ENCODE measurements at regions not wholly inside any gene's neighbourhood (a gene's known extent, or its start where the extent isn't known, plus 50 kb on each side); places are given as distances from the start of the nearest gene placed in this dataset.

- Mint-ChIP-seq H3K9me3 (ENCODE audit: unreplicated experiment) (peaks cover 12% of the 10 kb centered on the region), H3K4me3 (ENCODE audit: unreplicated experiment) (no peak overlapping the region), H3K36me3 (ENCODE audit: insufficient read depth, unreplicated experiment) (no peaks in the 10 kb centered on the region), H3K27me3 (ENCODE audit: insufficient read depth, unreplicated experiment) (peaks cover 13% of the 10 kb centered on the region), H3K4me1 (ENCODE audit: insufficient read depth, unreplicated experiment) (peaks cover 6% of the 10 kb centered on the region), H3K27ac (ENCODE audit: low read depth, unreplicated experiment) (no peak overlapping the region)
- no peak for TF ChIP-seq CTCF (IDR thresholded peaks at IDR 0.05; ENCODE audit: unreplicated experiment)
- intact Hi-C loops (cut with micrococcal nuclease) = no loop called here
- BruUV-seq (replicated peaks) = no TSS peak
- POLR2A ChIA-PET = no interaction called here
- DNase-seq (ENCODE audit: unreplicated experiment) = no peak
- CTCF ChIA-PET = interaction anchor here (0.7 kb wide), 1 partner anchor 77 kb away, joined by 3 read pairs; no protein-coding TSS in a partner anchor
These were observed 543.6 kb downstream of the MN1 start for GRCh38 chr22:27257987-27258386.

- Mint-ChIP-seq H3K9me3 (ENCODE audit: unreplicated experiment) (peaks cover 9% of the 10 kb centered on the region), H3K27me3 (ENCODE audit: insufficient read depth, unreplicated experiment) (peaks cover 18% of the 10 kb centered on the region), H3K36me3 (ENCODE audit: insufficient read depth, unreplicated experiment) (no peaks in the 10 kb centered on the region), H3K4me1 (ENCODE audit: insufficient read depth, unreplicated experiment) (peaks cover 6% of the 10 kb centered on the region), H3K27ac (ENCODE audit: low read depth, unreplicated experiment) (no peak overlapping the region), H3K4me3 (ENCODE audit: unreplicated experiment) (no peak overlapping the region)
- DNase-seq (ENCODE audit: unreplicated experiment) = no peak
- POLR2A ChIA-PET = no interaction called here
- intact Hi-C loops (cut with micrococcal nuclease) = no loop called here
- CTCF ChIA-PET = interaction anchor here (0.7 kb wide), 1 partner anchor 78 kb away, joined by 3 read pairs; no protein-coding TSS in a partner anchor
- BruUV-seq (replicated peaks) = no TSS peak
- no peak for TF ChIP-seq CTCF (IDR thresholded peaks at IDR 0.05; ENCODE audit: unreplicated experiment)
These were observed 542.9 kb downstream of the MN1 start for GRCh38 chr22:27258616-27259172.

- ChIA-PET POLR2A (no interaction called here), CTCF (no interaction called here)
- Mint-ChIP-seq H3K4me3 (ENCODE audit: unreplicated experiment) (no peak overlapping the region), H3K9me3 (ENCODE audit: unreplicated experiment) (peaks cover 9% of the 10 kb centered on the region), H3K4me1 (ENCODE audit: insufficient read depth, unreplicated experiment) (peaks cover 6% of the 10 kb centered on the region), H3K27me3 (ENCODE audit: insufficient read depth, unreplicated experiment) (peaks cover 26% of the 10 kb centered on the region), H3K36me3 (ENCODE audit: insufficient read depth, unreplicated experiment) (no peaks in the 10 kb centered on the region), H3K27ac (ENCODE audit: low read depth, unreplicated experiment) (no peak overlapping the region)
- intact Hi-C loops (cut with micrococcal nuclease) = no loop called here
- DNase-seq (ENCODE audit: unreplicated experiment) = no peak
- TF ChIP-seq CTCF (IDR thresholded peaks at IDR 0.05; ENCODE audit: unreplicated experiment) = no peak
- BruUV-seq (replicated peaks) = no TSS peak
These were observed 542.1 kb downstream of the MN1 start for GRCh38 chr22:27259433-27259832.

GRCh38 chr22:27260087-27260698 lies 541.4 kb downstream of the MN1 start:
- intact Hi-C loops (cut with micrococcal nuclease) = no loop called here
- peaks cover 8% of the 10 kb centered on the region for H3K9me3 Mint-ChIP-seq (ENCODE audit: unreplicated experiment)
- ChIA-PET POLR2A (interaction anchor here (1.6 kb wide), 1 partner anchor 8 kb away, joined by 4 read pairs; no protein-coding TSS in a partner anchor), CTCF (no interaction called here)
- H3K27me3 Mint-ChIP-seq (ENCODE audit: insufficient read depth, unreplicated experiment) = peaks cover 33% of the 10 kb centered on the region
- H3K27ac Mint-ChIP-seq (ENCODE audit: low read depth, unreplicated experiment) = no peak overlapping the region
- TF ChIP-seq CTCF (IDR thresholded peaks at IDR 0.05; ENCODE audit: unreplicated experiment) = no peak
- no peaks in the 10 kb centered on the region for H3K36me3 Mint-ChIP-seq (ENCODE audit: insufficient read depth, unreplicated experiment)
- no TSS peak for BruUV-seq (replicated peaks)
- no peak overlapping the region for H3K4me3 Mint-ChIP-seq (ENCODE audit: unreplicated experiment)
- DNase-seq (ENCODE audit: unreplicated experiment) = no peak
- H3K4me1 Mint-ChIP-seq (ENCODE audit: insufficient read depth, unreplicated experiment) = peaks cover 6% of the 10 kb centered on the region
